B cell (primary cell): ENCODE measurements at regions not wholly inside any gene's neighbourhood (a gene's known extent, or its start where the extent isn't known, plus 50 kb on each side); places are given as distances from the start of the nearest gene placed in this dataset.

Experiments used
- ATAC-seq: fragments of 200-7000 bp; cut with Tn5 transposase; one replicate; pipeline ENCODE4 v1.10.0; 2021; ENCODE audit warnings: low read depth, mild to moderate bottlenecking, moderate number of reproducible peaks, moderate library complexity
- CTCF ChIA-PET: fragments of 350-600 bp; sonication (Branson Sonifier 250); formaldehyde crosslinking; loops from one replicate; lab custom pipeline; 2021; ENCODE audit warnings: antibody characterized with exemption, inconsistent platforms; lab: Charles Lee
- POLR2A ChIA-PET: fragments of 350-600 bp; sonication (Branson Sonifier 250); formaldehyde crosslinking; loops from one replicate; lab custom pipeline; 2021; ENCODE audit warnings: antibody characterized with exemption; lab: Charles Lee
- DNase-seq: peaks from one replicate; pipeline ENCODE4 v3.0.0; 2013
- H2AFZ ChIP-seq: 2 replicates; pipeline ENCODE4 v1.6.1; 2012; ENCODE audit warnings: mild to moderate bottlenecking, low read depth, low read length; ENCODE audit not compliant: insufficient read depth, poor library complexity, severe bottlenecking
- H3K27ac ChIP-seq, 2 donors: 1 replicate in 1 of 2; 2 replicates in 1 of 2; pipeline ENCODE4 v1.5.1; 2012 to 2013; ENCODE audit warnings: low read length in 2 of 2, mild to moderate bottlenecking in 2 of 2, moderate library complexity in 1 of 2
- H3K27me3 ChIP-seq, 4 experiments: fragments of 200-600 bp in 1 of 4; sonication (generic) in 1 of 4; replicated peaks in 1 of 4; 1 replicate in 2 of 4; 2 replicates in 2 of 4; pipeline versions ENCODE4 v1.6.1 to v1.7.0; 2013 to 2016; ENCODE audit warnings: low read length in 3 of 4, mild to moderate bottlenecking in 2 of 4, mixed read lengths in 1 of 4, moderate library complexity in 1 of 4; ENCODE audit not compliant: insufficient read depth in 4 of 4, control insufficient read depth in 3 of 4; ENCODE audit errors: control extremely low read depth in 1 of 4
- H3K36me3 ChIP-seq, 2 experiments: replicated peaks in 1 of 2; 1 replicate in 1 of 2; 2 replicates in 1 of 2; pipeline versions ENCODE4 v1.6.1 to v1.7.1; 2013; ENCODE audit warnings: low read length in 1 of 2; ENCODE audit not compliant: insufficient read depth in 2 of 2, control insufficient read depth in 1 of 2; ENCODE audit errors: control extremely low read depth in 1 of 2, extremely low read depth in 1 of 2
- H3K4me1 ChIP-seq, 2 donors: fragments of 200-600 bp in 1 of 2; sonication (generic) in 1 of 2; 1 replicate in 1 of 2; 2 replicates in 1 of 2; pipeline versions ENCODE4 v1.5.1 to v1.6.1; 2013 to 2017; ENCODE audit warnings: low read length in 2 of 2; ENCODE audit not compliant: control insufficient read depth in 2 of 2, insufficient read depth in 2 of 2
- H3K4me2 ChIP-seq: replicated peaks from 2 replicates; pipeline ENCODE3; 2012; ENCODE audit warnings: mild to moderate bottlenecking, low read depth, low read length; ENCODE audit not compliant: poor library complexity, severe bottlenecking
- H3K4me3 ChIP-seq, 5 experiments: fragments of 200-600 bp in 1 of 5; sonication (generic) in 1 of 5; 1 replicate in 3 of 5; 2 replicates in 2 of 5; pipeline versions ENCODE4 v1.5.1 to v1.7.0; 2011 to 2016; ENCODE audit warnings: low read length in 4 of 5, mild to moderate bottlenecking in 4 of 5, low read depth in 2 of 5, control low read depth in 1 of 5, moderate library complexity in 1 of 5; ENCODE audit not compliant: insufficient read depth in 1 of 5; ENCODE audit errors: control extremely low read depth in 1 of 5, extremely low read depth in 1 of 5
- H3K79me2 ChIP-seq: fragments of 200-600 bp; sonication (generic); one replicate; pipeline ENCODE4 v1.6.0; 2016; ENCODE audit warnings: low read length; ENCODE audit not compliant: control insufficient read depth, insufficient read depth
- H3K9ac ChIP-seq: fragments of 200-600 bp; sonication (generic); 2 replicates; pipeline ENCODE4 v1.6.1; 2017; ENCODE audit warnings: mild to moderate bottlenecking, low read length, moderate library complexity
- H3K9me3 ChIP-seq, 3 donors: one replicate each; pipeline versions ENCODE4 v1.6.1 to v1.7.1; 2013; ENCODE audit warnings: low read length in 2 of 3; ENCODE audit not compliant: control insufficient read depth in 2 of 3, insufficient read depth in 1 of 3; ENCODE audit errors: control extremely low read depth in 1 of 3
- H4K20me1 ChIP-seq: 2 replicates; pipeline ENCODE4 v1.6.0; 2012; ENCODE audit warnings: mild to moderate bottlenecking, low read length; ENCODE audit not compliant: insufficient read depth, control insufficient read depth, poor library complexity, severe bottlenecking
- H3K27ac Mint-ChIP-seq: one replicate; pipeline ENCODE4 v1.8.0; 2021; ENCODE audit warnings: mixed read lengths
- H3K27me3 Mint-ChIP-seq: one replicate; pipeline ENCODE4 v1.8.0; 2021; ENCODE audit warnings: mixed read lengths
- H3K4me1 Mint-ChIP-seq: one replicate; pipeline ENCODE4 v1.8.0; 2021; ENCODE audit warnings: mixed read lengths
- H3K4me3 Mint-ChIP-seq: one replicate; pipeline ENCODE4 v1.8.0; 2021; ENCODE audit warnings: mixed read lengths
- H3K9me3 Mint-ChIP-seq: one replicate; pipeline ENCODE4 v1.8.0; 2022; ENCODE audit warnings: mixed read lengths; ENCODE audit not compliant: insufficient read depth
- EZH2 ChIP-seq: IDR thresholded peaks from 2 replicates; pipeline ENCODE4 v1.6.1; 2012; ENCODE audit warnings: borderline replicate concordance, low read depth, mild to moderate bottlenecking, moderate library complexity, low read length; ENCODE audit not compliant: insufficient read depth, poor library complexity, severe bottlenecking
- WGBS: methylation state at CpG from one replicate; pipeline ENCODE4 v1.1.5; 2013; ENCODE audit warnings: missing lambda C conversion rate; ENCODE audit not compliant: insufficient coverage; 5-methylcytosine and 5-hydroxymethylcytosine counted together
- intact Hi-C: fragments of 100-400 bp; cut with micrococcal nuclease; formaldehyde crosslinking; loops from one replicate; pipeline ENCODE4 v1.10.0; 2022
- TF ChIP-seq, protein P1 (sequence below): fragments of 200-600 bp; IDR thresholded peaks from one replicate; pipeline ENCODE4 v1.8.0; 2022; ENCODE audit warnings: antibody characterized with exemption, mild to moderate bottlenecking

DNA sequence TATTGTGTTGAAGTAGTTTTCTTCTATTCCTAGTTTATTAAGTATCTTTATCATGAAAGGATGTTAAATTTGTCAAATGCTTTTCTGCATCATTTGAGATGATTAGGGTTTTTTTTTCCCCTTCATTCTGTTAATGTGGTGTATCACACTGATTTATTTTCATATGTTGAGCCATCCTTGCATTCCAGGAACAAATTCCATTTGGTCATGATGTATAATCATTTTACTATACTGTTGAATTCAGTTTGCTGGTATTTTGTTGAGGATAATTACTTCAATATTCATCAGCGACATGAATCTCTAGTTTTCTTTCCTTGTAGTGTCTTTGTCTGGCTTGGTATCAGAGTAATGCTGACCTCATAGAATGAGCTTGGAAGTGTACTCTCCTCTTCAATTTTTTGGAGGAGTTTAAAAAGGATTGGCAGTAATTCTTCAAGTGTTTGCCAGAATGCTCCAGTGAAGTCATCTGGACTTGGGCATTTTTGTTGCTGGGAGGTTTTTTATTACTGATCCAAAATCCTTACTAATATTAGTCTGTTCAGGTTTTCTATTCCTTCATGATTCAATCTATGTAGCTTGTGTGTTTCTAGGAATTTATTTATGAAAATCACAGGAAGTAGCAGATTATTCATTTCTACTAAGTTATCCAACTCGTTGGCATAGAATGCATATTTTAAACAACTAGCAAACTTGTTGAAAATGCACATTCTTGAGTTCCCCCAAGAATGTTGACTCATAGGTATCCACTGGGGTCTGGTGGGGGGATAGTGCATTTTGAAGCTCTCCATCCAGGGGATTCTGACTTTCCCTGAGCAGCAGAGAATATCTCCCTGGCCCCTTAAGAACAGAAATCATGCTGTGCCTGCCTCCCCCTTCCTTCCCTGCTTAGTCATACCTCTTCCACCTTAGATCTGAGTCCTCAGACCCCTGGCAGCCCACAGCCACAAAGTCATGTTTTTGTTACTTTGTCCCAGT is 187.1 kb downstream of the BMP7 start:
- intact Hi-C loops = no loop called here
- POLR2A ChIA-PET = no interaction called here
- H3K27me3 Mint-ChIP-seq = peaks cover 4% of the 10 kb centered on the region

DNA sequence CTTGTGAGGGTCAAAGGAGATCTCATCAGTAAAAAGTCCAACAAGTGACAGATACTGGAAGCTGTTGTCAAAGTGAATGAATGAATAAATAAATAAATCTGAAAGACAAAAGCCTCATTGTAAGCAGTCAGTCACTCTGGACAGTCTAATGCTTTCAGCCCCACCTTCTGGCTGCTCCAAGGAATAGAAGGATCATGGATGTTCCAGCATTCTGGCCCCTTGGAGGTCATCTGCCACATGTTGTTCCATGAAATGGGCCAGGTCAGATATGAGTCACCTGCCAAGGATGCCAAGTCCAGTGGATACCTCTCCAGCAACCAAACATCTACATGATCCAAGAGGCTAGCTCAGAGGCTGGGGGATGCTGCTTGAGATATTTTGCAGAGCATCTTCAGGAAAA is 185.6 kb downstream of the BMP7 start:
- Histone ChIP-seq H4K20me1 (no peaks in the 10 kb centered on the region), H3K9me3 (peaks cover 0 to 24% (median 10%) of the 10 kb centered on the region in 3 donors), H3K27ac (no peak overlapping the region), H3K4me3 (no peak overlapping the region), H3K79me2 (no peaks in the 10 kb centered on the region), H3K9ac (no peak overlapping the region), H3K27me3 (peaks cover 0 to 6% (median 0%) of the 10 kb centered on the region in 4 experiments), H3K4me1 (no peaks in the 10 kb centered on the region), H2AFZ (no peak overlapping the region), H3K4me2 (no peak overlapping the region), H3K36me3 (no peaks in the 10 kb centered on the region)
- intact Hi-C loops = no loop called here
- ATAC-seq (no peak), DNase-seq (no peak)
- Mint-ChIP-seq H3K27ac (no peak overlapping the region), H3K27me3 (peaks cover 4% of the 10 kb centered on the region), H3K9me3 (peaks cover 8% of the 10 kb centered on the region), H3K4me1 (no peaks in the 10 kb centered on the region), H3K4me3 (no peak overlapping the region)
- CTCF ChIA-PET = no interaction called here
- POLR2A ChIA-PET = no interaction called here
- TF ChIP-seq EZH2 = no peak
- TF ChIP-seq, protein P1, sequence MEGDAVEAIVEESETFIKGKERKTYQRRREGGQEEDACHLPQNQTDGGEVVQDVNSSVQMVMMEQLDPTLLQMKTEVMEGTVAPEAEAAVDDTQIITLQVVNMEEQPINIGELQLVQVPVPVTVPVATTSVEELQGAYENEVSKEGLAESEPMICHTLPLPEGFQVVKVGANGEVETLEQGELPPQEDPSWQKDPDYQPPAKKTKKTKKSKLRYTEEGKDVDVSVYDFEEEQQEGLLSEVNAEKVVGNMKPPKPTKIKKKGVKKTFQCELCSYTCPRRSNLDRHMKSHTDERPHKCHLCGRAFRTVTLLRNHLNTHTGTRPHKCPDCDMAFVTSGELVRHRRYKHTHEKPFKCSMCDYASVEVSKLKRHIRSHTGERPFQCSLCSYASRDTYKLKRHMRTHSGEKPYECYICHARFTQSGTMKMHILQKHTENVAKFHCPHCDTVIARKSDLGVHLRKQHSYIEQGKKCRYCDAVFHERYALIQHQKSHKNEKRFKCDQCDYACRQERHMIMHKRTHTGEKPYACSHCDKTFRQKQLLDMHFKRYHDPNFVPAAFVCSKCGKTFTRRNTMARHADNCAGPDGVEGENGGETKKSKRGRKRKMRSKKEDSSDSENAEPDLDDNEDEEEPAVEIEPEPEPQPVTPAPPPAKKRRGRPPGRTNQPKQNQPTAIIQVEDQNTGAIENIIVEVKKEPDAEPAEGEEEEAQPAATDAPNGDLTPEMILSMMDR = no peak

More for the DNA sequence above, 187.1 kb downstream of the BMP7 start:
- Histone ChIP-seq H3K9ac (no peak overlapping the region), H3K4me2 (no peak overlapping the region), H3K36me3 (no peaks in the 10 kb centered on the region), H3K9me3 (peaks cover 0 to 25% (median 10%) of the 10 kb centered on the region in 3 donors), H3K4me1 (no peaks in the 10 kb centered on the region), H3K4me3 (no peak overlapping the region), H4K20me1 (no peaks in the 10 kb centered on the region), H3K79me2 (no peaks in the 10 kb centered on the region), H2AFZ (no peak overlapping the region), H3K27me3 (peaks cover 0 to 6% (median 0%) of the 10 kb centered on the region in 4 experiments), H3K27ac (no peak overlapping the region)
- no peak for DNase-seq
- TF ChIP-seq, protein P1 = no peak
- no peak for TF ChIP-seq EZH2
- CTCF ChIA-PET = no interaction called here
- H3K4me1 Mint-ChIP-seq = no peaks in the 10 kb centered on the region
- WGBS = no CpG with 5 or more reads among the region's 2 CpGs
- ATAC-seq = no peak
- H3K27ac Mint-ChIP-seq = no peak overlapping the region
- H3K4me3 Mint-ChIP-seq = no peak overlapping the region
- peaks cover 8% of the 10 kb centered on the region for H3K9me3 Mint-ChIP-seq
